ENCODE measurements at regions not wholly inside any gene's neighbourhood (a gene's known extent, or its start where the extent isn't known, plus 50 kb on each side); places are given as distances from the start of the nearest gene placed in this dataset.
"Not testable (repeated sequence)": the region's sequence is repeated elsewhere in the genome, so short reads cannot be mapped to it uniquely, and the experiment has no call there.

GRCh38 chr5:174436750-174437149, 287.6 kb upstream of the MSX2 start:
- DNase-seq (ENCODE audit: low read depth): no peak

- no peak for DNase-seq (ENCODE audit: low read depth)
Observed at GRCh38 chr5:174444479-174445188, 279.7 kb upstream of the MSX2 start.

- no peak for DNase-seq (ENCODE audit: low read depth)
Observed at GRCh38 chr5:174446446-174446845, 277.9 kb upstream of the MSX2 start.

GRCh38 chr5:174446988-174447387, 277.4 kb upstream of the MSX2 start:
- DNase-seq (ENCODE audit: low read depth): no peak

GRCh38 chr5:174448041-174448440, 276.3 kb upstream of the MSX2 start:
- DNase-seq (ENCODE audit: low read depth): no peak

- no peak for DNase-seq (ENCODE audit: low read depth)
Observed at GRCh38 chr5:174448662-174449061, 275.7 kb upstream of the MSX2 start.

GRCh38 chr5:174453690-174454089, 270.7 kb upstream of the MSX2 start:
- no peak for DNase-seq (ENCODE audit: low read depth)

GRCh38 chr5:174454464-174454863, 269.9 kb upstream of the MSX2 start:
- DNase-seq (ENCODE audit: low read depth): no peak

- no peak for DNase-seq (ENCODE audit: low read depth)
Observed at GRCh38 chr5:174454890-174455289, 269.5 kb upstream of the MSX2 start.

- DNase-seq (ENCODE audit: low read depth): no peak
Observed at GRCh38 chr5:174455301-174455700, 269.1 kb upstream of the MSX2 start.

GRCh38 chr5:174457141-174457678, 267.2 kb upstream of the MSX2 start:
- DNase-seq (ENCODE audit: low read depth): no peak

- DNase-seq (ENCODE audit: low read depth): no peak
Observed at GRCh38 chr5:174459071-174459702, 265.2 kb upstream of the MSX2 start.

- no peak for DNase-seq (ENCODE audit: low read depth)
Observed at GRCh38 chr5:174459832-174460448, 264.4 kb upstream of the MSX2 start.

GRCh38 chr5:174462129-174462528, 262.3 kb upstream of the MSX2 start:
- DNase-seq (ENCODE audit: low read depth): no peak

- no peak for DNase-seq (ENCODE audit: low read depth)
Observed at GRCh38 chr5:174464504-174465165, 259.7 kb upstream of the MSX2 start.

GRCh38 chr5:174471528-174471927, 252.9 kb upstream of the MSX2 start:
- not testable (repeated sequence) for DNase-seq (ENCODE audit: low read depth)

- DNase-seq (ENCODE audit: low read depth): no peak
Observed at GRCh38 chr5:174472956-174473355, 251.4 kb upstream of the MSX2 start.

- DNase-seq (ENCODE audit: low read depth): not testable (repeated sequence)
Observed at GRCh38 chr5:174476001-174476400, 248.4 kb upstream of the MSX2 start.

GRCh38 chr5:174479325-174479724, 245.1 kb upstream of the MSX2 start:
- DNase-seq (ENCODE audit: low read depth): no peak

GRCh38 chr5:174481737-174482136, 242.6 kb upstream of the MSX2 start:
- no peak for DNase-seq (ENCODE audit: low read depth)

GRCh38 chr5:174482607-174483024, 241.8 kb upstream of the MSX2 start:
- DNase-seq (ENCODE audit: low read depth): no peak

GRCh38 chr5:174483411-174483810, 241.0 kb upstream of the MSX2 start:
- DNase-seq (ENCODE audit: low read depth): no peak

All from T follicular helper cell (primary cell).